HEK293T (cell line): ENCODE measurements at regions not wholly inside any gene's neighbourhood (a gene's known extent, or its start where the extent isn't known, plus 50 kb on each side); places are given as distances from the start of the nearest gene placed in this dataset.

Experiments used
- ARNT ChIP-seq: fragments of 450-650 bp; IDR thresholded peaks from 2 replicates; pipeline ENCODE4 v1.6.1; 2017; ENCODE audit warnings: mild to moderate bottlenecking
- FOXA1 ChIP-seq: fragments of 450-650 bp; IDR thresholded peaks from 2 replicates; pipeline ENCODE4 v1.6.1; 2016; ENCODE audit warnings: mild to moderate bottlenecking
- FOXK2 ChIP-seq: fragments of 450-650 bp; IDR thresholded peaks from 2 replicates; pipeline ENCODE4 v1.6.1; 2016; ENCODE audit warnings: mild to moderate bottlenecking

DNA sequence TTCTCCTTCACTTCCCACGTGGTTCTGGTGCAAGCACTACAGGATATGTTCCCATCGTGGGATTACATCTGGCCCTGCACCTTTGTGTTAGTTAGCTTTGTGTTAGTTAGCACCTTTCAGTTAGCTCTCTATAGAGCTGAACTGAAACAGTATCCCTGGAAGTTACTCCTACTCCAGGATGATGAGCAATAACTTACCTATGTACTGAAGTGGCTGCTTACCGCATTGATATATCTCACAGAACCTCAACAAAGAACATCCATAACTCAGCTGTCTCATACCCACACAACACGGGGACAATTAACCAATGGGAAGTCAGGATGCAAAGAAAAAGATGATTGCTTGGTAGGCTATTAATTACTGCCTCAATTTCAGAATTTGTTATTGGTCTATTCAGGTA lies 146.6 kb downstream of the ASCL4 start:
- TF ChIP-seq ARNT (no peak), FOXK2 (no peak), FOXA1 (no peak)
